Peyer's patch (tissue), 4 donors: ENCODE measurements at regions not wholly inside any gene's neighbourhood (a gene's known extent, or its start where the extent isn't known, plus 50 kb on each side); places are given as distances from the start of the nearest gene placed in this dataset.
A peak's percentile ranks its signal among the peaks of the same experiment; 100 is the strongest.
"Not testable (repeated sequence)": the region's sequence is repeated elsewhere in the genome, so short reads cannot be mapped to it uniquely, and the experiment has no call there.

Source experiments
- DNase-seq, 3 donors: peaks; one replicate each; pipeline ENCODE4 v3.0.0-alpha.2; 2017 to 2019
- H3K27ac ChIP-seq, 4 donors: fragments of 200-600 bp; sonication (generic); one replicate each; pipeline ENCODE4 v1.5.1; 2016 to 2019
- H3K27me3 ChIP-seq, 2 donors: fragments of 200-600 bp; sonication (generic); one replicate each; pipeline ENCODE4 v1.5.1; 2019
- H3K36me3 ChIP-seq, 3 donors: fragments of 200-600 bp; sonication (generic); one replicate each; pipeline ENCODE4 v1.5.1; 2016 to 2019
- H3K4me1 ChIP-seq, 4 donors: fragments of 200-600 bp; sonication (generic); one replicate each; pipeline ENCODE4 v1.5.1; 2016 to 2019
- H3K4me3 ChIP-seq, 4 donors: fragments of 200-600 bp; sonication (generic); 1 replicate in 3 of 4; 2 replicates in 1 of 4; pipeline ENCODE4 v1.5.1; 2016 to 2019; ENCODE audit warnings: mild to moderate bottlenecking in 1 of 4
- H3K9me3 ChIP-seq, 4 donors: fragments of 200-600 bp; sonication (generic); one replicate each; pipeline ENCODE4 v1.5.1; 2016 to 2019; ENCODE audit warnings: mild to moderate bottlenecking in 1 of 4
- POLR2A ChIP-seq, 2 donors: fragments of 450-650 bp; IDR thresholded peaks; one replicate each; pipeline ENCODE4 v1.5.1; 2017; ENCODE audit warnings: antibody characterized with exemption in 2 of 2, mild to moderate bottlenecking in 2 of 2, moderate library complexity in 2 of 2
- TF ChIP-seq, protein P1 (sequence below), 6 experiments: fragments of 450-650 bp in 4 of 6; fragments of 200-600 bp in 2 of 6; sonication (generic) in 1 of 6; IDR thresholded peaks; one replicate each; pipeline ENCODE4 v1.5.1; 2017 to 2019; ENCODE audit warnings: antibody characterized with exemption in 6 of 6, mild to moderate bottlenecking in 3 of 6, moderate library complexity in 1 of 6

DNA sequence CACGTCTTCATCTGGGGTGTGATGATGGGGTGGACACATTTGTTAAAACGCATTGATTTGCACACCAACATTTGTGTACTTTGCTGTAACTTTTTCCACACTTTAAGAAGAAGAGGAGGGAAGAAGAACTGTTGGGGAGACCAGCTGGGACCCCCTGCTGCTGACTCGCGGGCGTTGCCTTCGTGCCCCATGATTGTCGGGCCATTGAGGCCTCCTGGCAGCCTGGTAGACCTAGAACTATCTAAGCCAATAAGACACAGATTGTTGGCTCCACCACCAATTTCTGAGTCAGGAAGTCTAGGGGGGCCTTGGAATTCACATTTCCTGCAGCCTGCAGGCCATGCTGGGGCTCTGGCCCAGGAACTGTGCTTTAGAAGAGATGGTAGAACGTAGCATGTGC, 105.5 kb downstream of the TNFRSF13B start:
- TF ChIP-seq, protein P1, sequence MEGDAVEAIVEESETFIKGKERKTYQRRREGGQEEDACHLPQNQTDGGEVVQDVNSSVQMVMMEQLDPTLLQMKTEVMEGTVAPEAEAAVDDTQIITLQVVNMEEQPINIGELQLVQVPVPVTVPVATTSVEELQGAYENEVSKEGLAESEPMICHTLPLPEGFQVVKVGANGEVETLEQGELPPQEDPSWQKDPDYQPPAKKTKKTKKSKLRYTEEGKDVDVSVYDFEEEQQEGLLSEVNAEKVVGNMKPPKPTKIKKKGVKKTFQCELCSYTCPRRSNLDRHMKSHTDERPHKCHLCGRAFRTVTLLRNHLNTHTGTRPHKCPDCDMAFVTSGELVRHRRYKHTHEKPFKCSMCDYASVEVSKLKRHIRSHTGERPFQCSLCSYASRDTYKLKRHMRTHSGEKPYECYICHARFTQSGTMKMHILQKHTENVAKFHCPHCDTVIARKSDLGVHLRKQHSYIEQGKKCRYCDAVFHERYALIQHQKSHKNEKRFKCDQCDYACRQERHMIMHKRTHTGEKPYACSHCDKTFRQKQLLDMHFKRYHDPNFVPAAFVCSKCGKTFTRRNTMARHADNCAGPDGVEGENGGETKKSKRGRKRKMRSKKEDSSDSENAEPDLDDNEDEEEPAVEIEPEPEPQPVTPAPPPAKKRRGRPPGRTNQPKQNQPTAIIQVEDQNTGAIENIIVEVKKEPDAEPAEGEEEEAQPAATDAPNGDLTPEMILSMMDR (IDR thresholded peaks at IDR 0.05): no peak
- no peak for TF ChIP-seq POLR2A (IDR thresholded peaks at IDR 0.05)
- no peaks in the 10 kb centered on the region for H3K9me3 ChIP-seq
- H3K27me3 ChIP-seq: no peaks in the 10 kb centered on the region
- H3K36me3 ChIP-seq: no peaks in the 10 kb centered on the region
- no peak overlapping the region for H3K27ac ChIP-seq
- no peaks in the 10 kb centered on the region for H3K4me1 ChIP-seq
- no peak for DNase-seq
- no peak overlapping the region for H3K4me3 ChIP-seq

DNA sequence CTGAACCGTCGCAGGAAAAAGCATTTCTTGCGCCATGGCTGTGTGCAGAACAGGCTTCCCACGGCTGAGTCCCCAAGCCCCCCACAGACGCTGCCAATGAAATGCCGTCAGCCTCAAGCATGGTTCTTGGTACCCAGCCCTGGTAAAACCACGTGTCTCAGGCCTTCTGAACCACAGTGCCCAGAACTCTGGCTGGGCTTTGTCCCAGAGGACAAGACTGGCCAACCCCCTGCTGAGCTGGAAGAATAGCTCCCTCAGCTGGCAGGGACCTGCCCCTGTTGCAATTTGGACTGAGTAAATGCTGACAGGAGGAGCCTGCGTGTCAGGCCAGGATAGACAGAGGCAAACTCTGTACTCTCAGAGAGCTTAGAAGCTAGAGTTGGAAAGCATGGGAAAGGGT, 106.2 kb downstream of the TNFRSF13B start:
- not testable (repeated sequence) for H3K27ac ChIP-seq, H3K27me3 ChIP-seq, DNase-seq, H3K4me1 ChIP-seq, H3K4me3 ChIP-seq, H3K36me3 ChIP-seq, H3K9me3 ChIP-seq

DNA sequence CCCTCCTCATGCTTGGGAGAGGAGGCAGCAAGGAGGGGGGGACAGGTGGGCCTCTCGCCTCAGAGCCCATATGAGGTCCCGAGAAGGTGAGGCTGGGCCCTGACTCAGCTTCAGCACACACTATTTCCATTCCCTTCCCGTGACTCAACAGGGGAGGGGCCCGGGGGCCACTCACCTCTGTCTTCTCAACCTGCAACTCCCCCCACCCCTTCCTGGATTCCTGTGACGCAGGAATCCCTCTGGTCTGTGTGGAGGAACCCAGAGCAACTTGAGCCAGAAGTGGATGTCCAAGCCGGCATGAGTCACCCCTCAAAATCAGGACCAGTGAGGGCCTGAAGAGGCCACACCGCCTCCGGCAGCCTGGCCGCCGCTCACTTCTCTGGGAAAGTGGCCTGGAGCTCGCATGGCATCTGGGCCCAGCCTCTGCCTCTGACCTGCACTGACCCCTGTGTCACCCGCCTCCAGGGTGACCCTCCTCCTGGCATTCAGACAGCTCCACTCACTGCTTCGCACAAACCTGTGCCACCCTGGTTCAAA, 106.8 kb downstream of the TNFRSF13B start:
- H3K4me1 ChIP-seq, DNase-seq, H3K27me3 ChIP-seq, H3K4me3 ChIP-seq, H3K36me3 ChIP-seq, H3K9me3 ChIP-seq: not testable (repeated sequence)
- peak overlapping the region in 1 of 4 donors; percentile 52 for H3K27ac ChIP-seq

DNA sequence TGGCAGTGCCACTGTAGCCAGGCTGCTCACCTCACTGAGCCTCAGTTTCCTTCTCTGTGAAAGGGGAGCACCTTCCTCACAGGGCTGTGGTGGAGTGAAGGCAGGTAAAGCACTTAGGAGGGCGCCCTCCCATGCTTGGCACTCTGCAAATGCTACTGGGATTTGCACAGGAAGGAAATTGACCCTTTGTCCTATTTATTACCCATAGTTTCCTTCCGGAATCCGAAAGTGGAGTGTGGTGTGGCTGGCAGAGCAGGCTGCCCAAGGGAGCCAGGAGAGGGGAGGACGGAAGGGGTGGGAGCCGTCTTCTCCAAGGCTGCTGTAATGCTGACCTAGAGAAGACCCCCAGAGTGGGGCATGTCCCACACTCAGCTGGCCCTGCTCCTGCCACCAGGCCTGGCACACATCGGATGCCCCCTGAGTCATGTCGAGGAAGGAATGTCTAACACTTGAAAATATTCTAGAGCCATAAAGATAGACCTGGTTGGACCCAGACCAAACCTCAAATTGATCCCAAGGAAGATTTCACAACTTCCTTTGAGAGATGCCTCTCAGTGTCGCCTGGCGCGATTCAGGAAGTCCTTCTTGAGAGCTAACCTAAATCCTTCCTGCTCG, 107.3 kb downstream of the TNFRSF13B start:
- not testable (repeated sequence) for H3K27ac ChIP-seq, H3K9me3 ChIP-seq, H3K4me1 ChIP-seq, H3K4me3 ChIP-seq, H3K27me3 ChIP-seq, H3K36me3 ChIP-seq, DNase-seq

DNA sequence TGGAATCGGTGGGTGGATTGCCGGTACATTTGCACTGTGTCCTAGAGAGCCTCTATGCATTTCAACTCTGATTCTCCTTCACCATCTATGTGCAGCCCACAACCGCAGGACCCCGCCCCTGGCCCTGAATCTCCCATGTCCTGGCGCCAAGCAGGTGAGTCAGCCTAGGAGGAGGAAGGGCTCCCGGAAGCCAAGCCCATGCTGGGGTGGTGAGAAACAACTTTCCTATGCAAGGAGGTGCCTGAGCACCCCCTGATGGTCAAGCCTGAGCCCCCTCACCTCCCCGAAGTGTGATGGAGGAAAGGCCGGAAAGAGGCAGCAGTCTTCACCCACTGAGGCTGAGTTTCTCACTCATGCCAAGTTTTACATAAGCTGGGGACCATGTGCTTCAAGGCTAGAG, 110.8 kb downstream of the TNFRSF13B start:
- not testable (repeated sequence) for H3K36me3 ChIP-seq, H3K4me3 ChIP-seq, H3K27ac ChIP-seq, H3K27me3 ChIP-seq, H3K9me3 ChIP-seq, H3K4me1 ChIP-seq
- peak in 1 of 3 donors; percentile 57 for DNase-seq

DNA sequence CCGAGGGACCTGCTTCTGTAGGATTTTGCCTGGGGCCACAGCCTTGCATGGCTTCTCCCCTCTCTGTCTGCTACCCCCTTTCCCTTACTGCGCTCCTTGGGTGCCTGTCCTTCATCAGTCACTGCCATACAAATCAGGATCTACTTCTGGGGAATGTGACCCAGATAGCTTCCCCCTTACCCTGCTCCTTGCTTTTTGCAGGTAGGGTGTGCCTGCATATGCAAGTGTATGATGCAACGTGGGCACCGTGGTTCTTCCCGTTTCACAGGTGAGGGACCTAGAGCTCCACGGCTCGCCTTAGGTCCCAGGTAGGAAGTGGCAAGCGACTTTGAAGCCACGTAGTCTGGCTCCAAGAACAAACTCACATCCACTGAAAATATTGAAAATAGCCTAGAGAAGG, 111.5 kb downstream of the TNFRSF13B start:
- H3K36me3 ChIP-seq, H3K9me3 ChIP-seq, H3K4me1 ChIP-seq, DNase-seq, H3K4me3 ChIP-seq, H3K27me3 ChIP-seq, H3K27ac ChIP-seq: not testable (repeated sequence)

DNA sequence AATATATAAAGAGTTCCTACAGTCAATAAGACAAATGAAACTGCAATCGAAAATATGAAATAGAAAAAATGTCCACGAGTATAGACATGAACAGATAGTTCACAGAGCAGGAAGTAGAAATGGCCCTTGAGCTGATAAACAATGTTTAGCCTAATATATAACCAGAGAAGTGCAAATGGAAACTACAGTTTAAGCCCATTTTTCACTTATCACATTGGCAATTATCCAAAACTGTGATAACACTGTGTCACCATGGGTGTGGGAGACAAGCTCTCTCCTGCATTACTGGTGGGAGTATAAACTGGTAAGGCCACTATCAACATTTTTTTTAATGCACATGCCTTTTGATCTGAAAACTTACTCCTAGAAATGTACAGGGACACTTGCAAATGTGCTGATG, 112.4 kb downstream of the TNFRSF13B start:
- H3K4me3 ChIP-seq, H3K9me3 ChIP-seq, H3K27me3 ChIP-seq, H3K27ac ChIP-seq, DNase-seq, H3K4me1 ChIP-seq, H3K36me3 ChIP-seq: not testable (repeated sequence)

DNA sequence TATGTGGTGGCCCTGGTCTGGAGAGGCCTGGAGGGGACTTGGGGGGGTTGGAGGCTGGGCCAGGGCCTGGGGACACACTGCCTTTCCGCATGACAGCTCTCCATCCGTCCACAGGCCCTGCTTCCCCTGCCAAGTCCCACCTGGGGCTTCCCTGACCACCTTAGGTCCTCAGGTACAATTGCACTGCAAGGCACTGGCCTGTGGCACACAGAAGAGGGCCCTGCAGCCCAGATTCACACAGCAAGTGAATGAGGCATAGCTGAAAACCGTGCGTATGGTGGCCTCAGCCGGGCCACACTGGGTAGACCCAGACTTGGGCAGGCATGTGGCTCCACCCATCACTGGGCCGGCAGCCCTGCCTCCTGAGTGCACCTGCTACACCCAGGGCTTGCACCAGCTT, 114.2 kb downstream of the TNFRSF13B start:
- not testable (repeated sequence) for H3K36me3 ChIP-seq, H3K27ac ChIP-seq, H3K4me3 ChIP-seq, H3K27me3 ChIP-seq, H3K4me1 ChIP-seq, H3K9me3 ChIP-seq, DNase-seq

DNA sequence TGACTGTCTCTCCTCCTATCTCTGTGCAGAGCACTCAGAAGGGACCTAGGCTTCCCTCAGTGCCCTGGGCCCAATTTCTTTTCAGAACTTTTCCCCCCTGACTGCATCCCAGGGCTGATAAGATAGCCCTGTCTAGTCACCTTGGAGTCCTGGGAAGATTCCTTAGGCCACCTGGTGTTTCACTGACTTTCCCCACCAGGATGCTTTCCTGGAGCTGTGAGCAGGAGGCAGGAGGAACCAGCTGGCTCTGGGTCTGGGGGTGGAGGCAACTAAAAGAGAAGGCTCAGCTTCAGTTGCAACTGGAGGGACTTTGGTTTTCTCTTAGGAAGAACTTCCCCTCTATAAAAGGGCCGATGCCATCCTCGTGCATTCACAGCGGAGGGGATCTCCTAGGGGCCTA, 115.1 kb downstream of the TNFRSF13B start:
- not testable (repeated sequence) for H3K4me3 ChIP-seq, H3K27ac ChIP-seq, H3K27me3 ChIP-seq, H3K36me3 ChIP-seq, H3K4me1 ChIP-seq, DNase-seq, H3K9me3 ChIP-seq

DNA sequence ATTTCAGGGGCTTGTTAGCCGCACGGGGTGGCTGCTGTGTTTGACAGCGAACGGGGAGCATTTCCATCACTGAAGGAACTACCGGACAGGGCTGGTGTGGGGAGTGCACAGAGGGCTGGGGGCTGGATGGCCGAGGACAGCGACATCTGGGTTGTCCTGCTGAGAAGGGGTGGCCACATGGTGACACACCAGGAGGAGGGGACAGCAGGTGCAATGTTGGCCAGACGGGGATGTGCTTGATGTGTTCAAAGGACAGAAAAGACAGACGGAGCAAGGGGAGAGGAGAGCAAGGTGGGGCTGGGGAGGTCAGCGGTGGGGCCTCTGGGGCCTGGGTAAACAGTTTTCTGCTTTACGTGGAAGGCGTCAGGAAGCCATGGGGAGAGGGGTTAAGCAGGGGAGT, 115.7 kb downstream of the TNFRSF13B start:
- H3K27me3 ChIP-seq, DNase-seq, H3K27ac ChIP-seq: not testable (repeated sequence)

DNA sequence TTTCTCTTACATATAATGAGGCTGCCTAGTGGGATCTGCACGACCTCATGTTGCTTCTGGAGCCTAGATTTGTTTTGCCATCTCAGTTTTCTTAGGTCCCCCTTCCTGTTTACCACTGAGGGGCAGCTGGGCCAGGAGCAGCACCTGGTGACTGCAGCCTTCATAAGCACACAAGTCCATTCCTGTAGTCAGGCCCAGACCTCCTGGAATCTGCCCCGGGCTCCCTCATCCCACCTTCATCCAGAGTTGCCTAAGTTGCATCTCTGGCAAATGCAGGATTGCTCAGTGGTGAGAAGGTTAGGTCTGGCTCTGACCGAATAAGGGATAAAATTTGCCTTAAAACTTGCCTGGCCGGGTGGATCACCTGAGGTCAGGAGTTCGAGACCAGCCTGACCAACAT, 117.3 kb downstream of the TNFRSF13B start:
- not testable (repeated sequence) for H3K4me3 ChIP-seq, H3K27ac ChIP-seq, H3K4me1 ChIP-seq, H3K27me3 ChIP-seq, DNase-seq, H3K36me3 ChIP-seq, H3K9me3 ChIP-seq

More for the DNA sequence above, 115.7 kb downstream of the TNFRSF13B start:
- not testable (repeated sequence) for H3K4me3 ChIP-seq, H3K36me3 ChIP-seq, H3K9me3 ChIP-seq, H3K4me1 ChIP-seq
